Activated effector memory CD4-positive, alpha-beta T cell treated with Interleukin-2 at 50 U/mL for 16 hours (primary cell): ENCODE measurements at regions not wholly inside any gene's neighbourhood (a gene's known extent, or its start where the extent isn't known, plus 50 kb on each side); places are given as distances from the start of the nearest gene placed in this dataset.
"Not testable (repeated sequence)": the region's sequence is repeated elsewhere in the genome, so short reads cannot be mapped to it uniquely, and the experiment has no call there.

Source experiments
- DNase-seq: peaks from one replicate; pipeline ENCODE4 v3.0.0-alpha.2; 2020

- not testable (repeated sequence) for DNase-seq
Measured at GRCh38 chr7:150110882-150111281, 212.3 kb upstream of the LRRC61 start.

- not testable (repeated sequence) for DNase-seq
Measured at GRCh38 chr7:150111373-150112139, 211.6 kb upstream of the LRRC61 start.

GRCh38 chr7:150113301-150113700 lies 209.9 kb upstream of the LRRC61 start:
- DNase-seq, result not testable (repeated sequence)

- not testable (repeated sequence) for DNase-seq
Measured at GRCh38 chr7:150114591-150114990, 208.6 kb upstream of the LRRC61 start.

- DNase-seq, result not testable (repeated sequence)
Measured at GRCh38 chr7:150119966-150120365, 203.2 kb upstream of the LRRC61 start.

- not testable (repeated sequence) for DNase-seq
Measured at GRCh38 chr7:150125831-150126230, 197.3 kb upstream of the LRRC61 start.

- DNase-seq, result not testable (repeated sequence)
Measured at GRCh38 chr7:150134451-150134850, 188.7 kb upstream of the LRRC61 start.

- DNase-seq, result not testable (repeated sequence)
Measured at GRCh38 chr7:150135620-150136190, 187.4 kb upstream of the LRRC61 start.

GRCh38 chr7:150139840-150140239 lies 183.3 kb upstream of the LRRC61 start:
- DNase-seq, result not testable (repeated sequence)

GRCh38 chr7:150141525-150142345 lies 181.4 kb upstream of the LRRC61 start:
- DNase-seq, result not testable (repeated sequence)

- DNase-seq, result not testable (repeated sequence)
Measured at GRCh38 chr7:150146124-150146523, 177.0 kb upstream of the LRRC61 start.

- DNase-seq, result not testable (repeated sequence)
Measured at GRCh38 chr7:150147524-150147923, 175.6 kb upstream of the LRRC61 start.

GRCh38 chr7:150156015-150156414 lies 167.1 kb upstream of the LRRC61 start:
- not testable (repeated sequence) for DNase-seq

- DNase-seq, result not testable (repeated sequence)
Measured at GRCh38 chr7:150158696-150159095, 164.5 kb upstream of the LRRC61 start.

- DNase-seq, result not testable (repeated sequence)
Measured at GRCh38 chr7:150169515-150169914, 153.6 kb upstream of the LRRC61 start.

- not testable (repeated sequence) for DNase-seq
Measured at GRCh38 chr7:150169943-150170490, 153.1 kb upstream of the LRRC61 start.

GRCh38 chr7:150183602-150184001 lies 139.6 kb upstream of the LRRC61 start:
- not testable (repeated sequence) for DNase-seq

GRCh38 chr7:150189963-150190362 lies 133.2 kb upstream of the LRRC61 start:
- not testable (repeated sequence) for DNase-seq

- DNase-seq, result not testable (repeated sequence)
Measured at GRCh38 chr7:150192541-150192940, 130.6 kb upstream of the LRRC61 start.

- DNase-seq, result not testable (repeated sequence)
Measured at GRCh38 chr7:150193866-150194265, 129.3 kb upstream of the LRRC61 start.
